GM21619 (cell line): ENCODE measurements at regions not wholly inside any gene's neighbourhood (a gene's known extent, or its start where the extent isn't known, plus 50 kb on each side); places are given as distances from the start of the nearest gene placed in this dataset.

Experiments used
- ATAC-seq: cut with Tn5 transposase; IDR thresholded peaks from one replicate; pipeline ENCODE4 v1.9.1; 2021; ENCODE audit not compliant: unreplicated experiment

DNA sequence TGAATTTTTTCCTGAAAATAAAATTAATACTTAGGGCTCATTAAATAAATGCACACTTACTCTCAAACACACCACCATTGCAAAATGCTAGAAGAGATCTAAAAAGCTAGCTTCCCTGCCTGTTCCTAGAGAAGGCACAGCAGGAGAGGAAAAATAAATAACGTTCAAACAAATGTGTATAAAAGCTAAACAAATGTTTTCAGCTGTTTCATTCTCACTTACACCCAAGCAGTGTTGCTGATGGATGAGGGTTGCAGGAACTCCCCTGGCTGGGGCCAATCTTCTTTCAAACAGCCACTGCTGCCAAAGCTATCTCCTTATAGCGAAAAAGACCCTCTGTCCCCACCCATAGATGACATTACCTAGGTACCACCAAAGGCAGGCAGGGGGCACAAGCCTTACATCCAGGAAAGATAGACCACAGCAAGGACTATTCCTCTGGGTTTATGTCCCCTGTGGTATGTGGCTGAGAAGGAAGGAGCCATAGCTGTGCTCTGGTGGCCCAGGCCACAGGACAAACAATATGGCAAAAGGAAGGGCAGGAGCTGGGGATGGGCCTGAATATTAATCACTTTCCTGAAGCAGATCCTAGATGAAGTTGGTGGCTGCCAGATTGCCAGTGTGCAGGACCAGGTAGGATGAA lies 214.6 kb downstream of the TTC32 start:
- no peak for ATAC-seq

DNA sequence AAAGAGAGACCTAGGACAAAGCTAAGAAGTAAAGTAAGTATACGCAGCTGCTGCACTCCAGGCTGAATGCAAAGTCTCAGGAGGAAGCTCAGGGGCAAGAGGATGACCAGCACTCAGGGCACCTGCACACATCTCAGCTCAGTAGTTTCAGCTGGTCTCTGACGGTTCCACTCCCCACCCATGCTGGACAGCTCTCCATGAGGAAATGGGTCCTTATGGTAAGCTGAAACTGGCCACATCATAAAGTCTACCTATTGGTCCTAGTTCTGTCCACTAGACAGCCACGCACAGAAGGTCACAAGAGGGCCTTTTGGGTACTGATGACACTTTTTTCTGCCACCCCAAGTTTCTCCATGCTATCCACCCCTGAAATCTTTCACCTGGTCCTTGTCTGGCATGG lies 215.3 kb downstream of the TTC32 start:
- ATAC-seq: no peak

DNA sequence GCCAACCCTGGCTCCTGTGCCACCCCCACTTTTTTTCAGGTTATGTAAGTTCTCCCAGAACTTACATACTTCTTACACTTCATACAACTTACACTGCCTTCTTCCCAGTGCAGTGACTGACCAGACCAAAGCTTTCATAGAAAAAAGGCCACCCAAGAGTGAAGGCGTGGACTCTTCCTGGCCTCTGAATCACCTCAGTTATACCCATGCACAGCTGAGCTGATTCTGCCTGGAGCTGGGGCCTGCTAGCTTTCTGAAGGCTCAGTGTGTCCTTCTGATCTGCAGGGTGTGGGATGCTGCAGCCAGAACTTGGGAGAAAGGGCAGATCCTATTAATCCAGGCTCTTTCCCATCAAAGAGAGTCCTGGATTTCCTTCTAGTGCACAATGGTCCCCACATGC lies 216.1 kb downstream of the TTC32 start:
- no peak for ATAC-seq

DNA sequence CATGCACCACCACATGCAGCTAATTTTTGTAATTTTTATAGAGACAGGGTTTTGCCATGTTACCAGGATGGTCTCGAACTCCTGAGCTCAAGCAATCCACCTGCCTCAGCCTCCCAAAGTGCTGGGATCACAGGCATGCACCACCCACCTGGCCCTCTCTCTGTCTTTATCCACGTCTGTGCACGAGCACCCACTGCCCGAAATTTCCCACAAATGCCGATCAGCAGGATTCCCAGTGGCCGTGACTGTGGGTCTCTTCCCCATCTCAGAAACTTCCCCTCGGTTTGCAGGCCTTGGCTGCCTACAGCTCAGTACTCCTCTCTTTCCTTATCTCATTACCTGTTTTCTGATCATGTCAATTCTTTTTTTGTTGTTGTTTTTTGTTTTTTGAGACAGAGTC lies 217.3 kb downstream of the TTC32 start:
- ATAC-seq: no peak

DNA sequence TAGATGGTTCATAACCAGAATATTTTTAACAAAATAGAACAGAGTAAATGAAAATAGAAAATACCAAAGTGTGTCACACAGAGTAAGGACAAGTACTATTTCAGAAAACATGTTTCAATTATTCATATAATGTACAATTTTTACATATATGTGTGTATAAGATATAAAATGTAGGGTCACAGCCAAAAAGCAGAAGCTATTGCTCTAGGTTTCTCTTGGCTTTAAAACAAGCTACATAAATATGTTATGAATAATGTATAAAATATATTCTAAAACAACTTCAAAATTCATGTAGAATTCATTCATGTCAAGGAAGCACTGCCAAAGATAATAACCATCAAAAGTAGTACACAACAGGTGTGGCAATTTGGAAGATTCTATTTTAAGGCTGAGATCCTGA lies 218.2 kb downstream of the TTC32 start:
- no peak for ATAC-seq

DNA sequence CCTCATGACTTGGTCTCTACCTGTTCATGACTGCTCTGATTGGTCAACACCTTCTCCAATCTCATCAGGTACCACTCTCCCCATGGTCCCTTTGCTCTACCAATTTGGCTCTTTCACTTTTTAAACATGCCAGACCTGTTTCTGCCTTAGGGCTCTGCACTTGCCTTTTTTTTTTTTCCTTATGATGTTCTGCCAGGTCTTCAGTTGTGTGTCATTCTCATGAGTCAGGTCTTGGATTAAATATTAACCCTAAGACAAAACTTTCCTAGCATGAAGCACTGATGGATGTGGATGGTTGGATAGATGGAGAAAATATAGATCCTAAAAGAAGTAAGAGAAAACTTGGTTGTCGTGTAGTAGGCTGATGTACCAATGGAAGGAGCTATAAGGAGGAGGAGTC lies 219.3 kb downstream of the TTC32 start:
- ATAC-seq: no peak

DNA sequence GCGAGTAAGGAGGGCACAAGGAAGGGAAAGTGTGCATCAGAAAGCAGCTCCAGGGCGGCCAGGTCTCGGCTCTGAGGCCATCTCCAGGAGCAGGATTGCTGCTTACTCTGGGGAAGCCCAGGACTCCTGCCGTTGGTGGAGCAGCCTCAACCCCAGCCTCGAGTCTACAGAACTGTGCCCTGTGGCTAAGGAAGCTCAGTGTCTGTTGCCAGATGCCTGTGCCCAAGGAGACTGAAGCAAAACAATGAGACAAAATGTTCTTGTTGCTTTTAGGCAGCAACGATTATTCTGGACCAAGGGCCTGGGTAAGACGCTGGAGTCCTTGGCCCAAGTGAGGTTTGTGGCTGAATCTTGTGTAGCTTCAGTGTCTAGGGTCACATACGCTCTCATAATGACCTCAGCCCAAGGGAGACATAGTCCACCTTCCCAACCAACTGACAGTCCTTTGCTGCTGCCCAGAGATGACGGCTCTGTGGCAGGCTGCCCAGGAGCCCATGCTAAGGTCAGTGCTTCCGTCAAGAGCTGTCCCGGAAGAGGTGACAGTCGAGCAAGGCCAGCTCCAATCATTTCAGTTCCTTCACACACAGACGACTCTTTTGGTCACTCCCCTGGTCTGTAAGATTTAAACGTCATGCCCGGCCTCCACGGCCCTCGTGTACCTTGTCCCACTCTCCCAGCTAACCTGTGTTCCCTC lies 223.8 kb downstream of the TTC32 start:
- no peak for ATAC-seq

DNA sequence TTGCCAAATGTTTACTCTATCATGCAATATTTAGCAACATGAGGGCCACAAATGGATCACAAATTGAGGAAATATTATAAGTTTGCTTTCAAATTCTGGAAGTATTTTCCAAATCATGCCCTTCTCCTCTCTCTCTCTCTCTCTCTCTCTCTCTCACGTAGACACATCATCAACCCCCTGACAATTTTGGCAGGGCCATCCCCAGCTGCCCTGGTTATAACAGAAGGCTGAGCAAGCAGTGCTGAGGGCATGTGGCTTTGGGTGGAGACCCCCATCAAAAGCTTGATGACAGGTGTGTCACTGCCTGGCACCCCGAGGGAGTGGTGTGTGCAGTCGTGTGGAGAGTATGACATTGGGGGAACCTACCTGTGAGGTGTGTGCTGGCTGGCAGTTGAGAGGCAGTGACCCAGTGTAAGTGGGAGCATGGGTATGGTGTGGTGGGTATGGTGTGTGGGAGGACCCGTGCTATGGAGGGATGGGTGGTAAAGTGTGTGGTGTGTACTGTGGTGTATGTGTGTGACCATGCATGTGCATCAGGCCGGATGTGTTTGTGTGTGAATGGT lies 224.5 kb downstream of the TTC32 start:
- no peak for ATAC-seq

DNA sequence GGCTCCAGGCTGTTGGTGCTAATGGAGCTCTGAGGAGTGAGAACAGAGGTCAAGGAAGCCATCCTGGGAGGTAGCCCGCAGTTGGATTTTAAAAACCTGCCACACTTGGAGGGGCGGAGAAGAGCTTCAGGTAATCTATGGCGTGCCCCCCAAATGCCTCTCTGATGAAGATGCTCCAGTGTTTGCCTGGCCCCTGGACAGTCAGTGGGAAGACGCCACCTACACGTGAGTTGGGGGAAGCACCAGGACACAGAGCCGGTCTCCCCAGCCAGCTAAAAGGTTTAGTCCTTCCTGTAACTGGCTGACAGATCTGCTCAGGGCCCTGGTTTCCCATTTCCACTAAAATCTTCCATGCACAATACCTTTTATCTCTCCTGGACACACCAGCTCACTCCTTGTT lies 225.0 kb downstream of the TTC32 start:
- no peak for ATAC-seq

DNA sequence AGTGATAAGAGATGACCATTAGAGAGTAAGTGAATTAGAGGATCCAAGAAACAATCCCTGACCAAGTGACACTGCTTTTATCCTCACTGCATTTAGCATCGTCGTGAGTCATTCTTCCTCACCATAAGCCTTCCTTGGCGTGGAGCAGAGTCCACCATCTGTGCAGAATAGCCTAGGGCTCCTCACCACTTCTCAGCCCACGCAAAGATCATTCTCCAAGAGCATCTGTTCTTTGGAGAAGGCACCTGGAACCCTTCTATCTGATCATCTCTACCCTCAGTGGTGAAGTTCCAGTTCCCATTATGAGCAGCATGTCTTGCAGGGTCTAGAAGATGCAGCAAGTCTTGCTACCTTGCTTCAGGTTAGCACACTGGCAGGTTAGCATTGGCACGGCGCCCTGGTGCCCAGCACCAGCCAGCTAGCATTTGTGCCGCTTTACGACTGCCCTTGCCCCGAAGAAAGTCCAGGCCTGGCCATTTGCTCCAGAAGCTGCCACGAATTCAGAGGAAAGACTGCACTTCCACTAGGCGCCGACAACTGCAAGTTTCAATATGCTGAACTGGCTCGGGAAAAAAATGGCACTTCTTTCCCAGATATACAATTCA lies 225.8 kb downstream of the TTC32 start:
- ATAC-seq: no peak

DNA sequence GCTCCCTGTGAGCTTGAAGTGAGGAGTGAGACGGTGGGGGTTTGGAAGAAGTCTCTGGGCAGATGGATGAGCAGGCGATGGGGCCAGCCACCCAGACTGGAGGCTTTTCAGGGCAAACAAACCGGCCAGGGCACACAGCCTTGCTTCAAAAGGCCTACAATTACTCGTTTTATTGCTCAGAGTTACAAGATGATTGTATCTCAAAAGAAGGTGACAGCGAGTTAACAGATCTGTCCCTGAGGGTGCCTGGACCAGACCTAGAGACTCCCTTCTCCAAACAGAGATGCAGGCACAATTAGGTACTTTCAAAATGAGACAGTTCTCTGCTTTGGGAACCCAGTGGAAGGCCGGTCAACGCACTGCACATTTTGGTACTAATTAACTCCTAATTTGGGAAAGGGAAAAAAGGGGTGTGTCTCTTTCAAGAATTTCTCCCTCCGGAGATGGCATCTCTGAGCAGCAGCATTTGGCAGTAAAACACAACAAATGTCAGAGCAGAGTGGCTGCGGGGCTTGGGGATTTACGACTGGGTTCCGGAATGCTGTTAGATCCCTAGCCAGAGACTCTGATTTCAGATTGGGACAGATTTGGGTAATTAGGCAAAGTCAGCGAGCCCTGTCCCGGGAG lies 226.7 kb downstream of the TTC32 start:
- no peak for ATAC-seq

DNA sequence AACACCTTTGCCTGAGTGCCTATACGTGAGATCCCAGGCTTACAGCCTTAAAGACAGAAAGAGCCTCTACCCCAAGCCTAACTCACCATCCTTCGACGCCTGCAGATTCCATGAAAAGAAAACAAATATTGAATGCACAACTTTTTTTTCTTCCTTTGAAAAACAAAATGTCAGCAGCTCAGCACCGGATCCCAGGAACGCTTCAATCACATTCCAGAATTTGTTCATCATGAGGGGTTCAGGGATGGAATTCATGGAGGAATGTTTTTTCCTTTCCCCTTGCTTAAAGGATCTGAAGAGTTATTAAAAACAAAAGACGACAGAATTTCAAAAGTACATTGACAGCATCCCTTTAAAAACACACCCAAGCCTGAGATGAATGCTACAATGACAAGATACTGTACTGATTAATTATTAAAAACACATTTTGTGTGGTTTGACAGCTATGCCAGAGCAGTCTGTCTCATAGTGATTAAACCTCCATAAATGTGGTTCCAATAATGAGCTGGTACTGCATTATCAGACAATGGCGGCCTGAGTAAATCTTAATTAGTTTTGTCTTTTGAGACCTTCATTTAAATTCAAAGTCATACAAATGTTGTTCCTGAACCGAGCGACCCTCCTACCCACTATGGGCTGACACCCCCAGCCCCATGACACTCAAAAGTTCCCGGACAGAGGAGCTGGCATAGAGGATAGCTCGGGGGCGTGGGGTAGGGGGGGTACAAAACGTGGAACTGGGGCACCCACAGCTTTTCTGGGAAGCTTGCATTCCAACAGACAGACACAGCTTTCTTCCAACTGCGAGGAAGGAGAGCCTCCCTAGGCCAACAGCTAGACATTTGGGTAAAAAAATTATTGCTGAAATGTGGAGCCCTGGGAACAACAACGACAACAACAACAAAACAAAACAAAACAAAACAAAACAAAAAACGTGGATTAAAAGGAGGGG lies 227.5 kb downstream of the TTC32 start:
- ATAC-seq: no peak

DNA sequence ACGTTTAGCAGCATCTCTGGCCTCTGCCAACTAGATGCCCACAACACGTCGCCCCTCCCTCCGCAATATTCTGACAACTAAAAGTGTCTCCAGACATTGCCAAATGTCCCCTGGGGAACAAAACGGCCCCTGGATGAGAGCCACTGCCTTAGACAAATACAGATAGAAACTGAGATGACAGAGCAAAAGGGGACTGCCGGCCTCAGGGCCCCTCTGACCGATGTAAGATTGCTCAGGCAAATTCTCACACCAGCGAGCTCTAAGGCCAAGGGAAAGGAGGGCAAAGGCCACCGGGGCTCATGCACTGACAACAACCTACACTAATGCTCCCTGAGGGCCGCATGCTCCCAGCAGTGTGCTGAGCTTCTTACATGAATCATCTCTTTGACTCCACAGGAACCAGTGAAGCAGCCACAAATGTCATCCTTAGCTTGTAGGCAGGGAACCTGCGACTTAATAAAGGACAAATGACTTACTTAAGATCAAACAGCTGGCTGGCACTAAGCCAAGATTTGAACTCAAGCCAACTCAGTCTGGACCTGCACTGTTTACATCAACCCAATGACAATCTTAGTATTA lies 228.5 kb downstream of the TTC32 start:
- ATAC-seq: no peak

DNA sequence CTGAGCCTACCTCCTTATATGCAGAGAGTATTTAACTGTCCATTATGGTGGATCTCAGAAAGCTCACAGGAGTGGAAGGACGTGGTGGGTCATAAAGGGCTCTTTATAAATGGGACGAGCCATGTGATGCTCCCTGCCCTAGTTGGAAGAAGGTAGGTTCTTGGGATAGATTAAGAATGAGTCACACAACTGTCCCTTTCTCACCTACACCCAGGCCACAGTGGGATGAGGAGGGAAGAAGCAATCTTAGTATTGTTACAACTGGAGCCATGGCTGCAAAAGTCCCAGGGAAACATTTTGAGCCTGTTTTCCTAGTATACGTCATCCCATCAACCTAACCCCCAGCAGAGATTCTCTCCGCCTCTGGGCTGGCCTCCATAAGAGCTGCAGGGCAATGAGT lies 229.9 kb downstream of the TTC32 start:
- ATAC-seq: no peak

DNA sequence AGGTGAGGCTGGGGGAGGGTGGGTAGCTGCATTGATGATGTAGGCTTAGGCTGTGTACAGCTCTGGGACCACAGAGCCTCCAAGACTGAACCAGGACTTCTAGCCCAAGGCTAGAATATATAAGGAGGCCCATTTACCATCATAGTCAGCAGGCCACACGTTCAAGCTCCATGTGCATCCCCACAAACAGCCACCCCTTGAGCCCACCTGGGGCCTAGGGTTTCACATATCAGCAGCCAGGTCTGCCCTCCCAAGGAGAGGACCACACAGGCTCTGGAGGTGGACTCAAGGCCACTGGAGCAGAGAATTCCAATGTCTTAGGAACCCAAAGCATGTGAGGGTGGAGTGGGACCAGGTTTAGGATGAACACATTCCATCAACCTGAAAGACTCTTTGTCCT lies 230.5 kb downstream of the TTC32 start:
- ATAC-seq: no peak

DNA sequence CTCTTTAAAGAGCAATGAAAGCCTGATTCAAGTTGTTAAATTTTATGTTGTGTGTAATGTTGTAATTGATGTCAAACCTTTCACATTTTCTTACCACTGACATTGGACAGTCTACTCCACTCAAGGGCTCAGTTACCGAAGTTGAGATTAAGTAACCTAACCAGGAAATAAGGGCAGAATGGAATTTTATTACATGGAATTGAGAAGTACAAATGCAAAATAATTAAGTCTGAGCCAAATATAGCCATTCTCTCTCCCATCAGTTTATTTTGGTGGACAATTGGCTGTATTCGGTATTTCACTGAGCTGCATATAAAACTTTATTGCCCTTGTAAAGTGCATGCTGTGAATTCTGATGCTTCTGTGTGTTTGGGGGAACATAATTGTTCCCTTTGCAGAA lies 231.5 kb downstream of the TTC32 start:
- ATAC-seq: no peak

DNA sequence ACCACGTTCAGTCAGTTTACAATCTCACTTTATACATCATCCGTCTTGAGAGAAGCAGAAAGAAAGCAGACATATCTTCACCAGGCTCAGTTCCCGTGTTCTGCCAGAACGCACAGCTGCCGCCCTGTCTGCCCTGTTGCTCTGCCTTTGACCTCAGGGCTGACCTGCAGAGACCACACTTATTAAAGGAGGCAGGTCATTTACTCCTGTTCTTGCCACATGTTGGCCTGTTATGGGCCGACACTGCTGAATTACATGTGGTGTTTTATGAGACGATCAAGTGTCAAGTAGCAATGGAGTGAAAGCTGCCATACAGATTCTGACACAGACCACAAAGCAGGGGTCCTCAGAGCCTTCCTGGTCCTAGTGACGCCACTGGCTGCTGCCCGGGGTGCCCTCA lies 232.2 kb downstream of the TTC32 start:
- no peak for ATAC-seq

DNA sequence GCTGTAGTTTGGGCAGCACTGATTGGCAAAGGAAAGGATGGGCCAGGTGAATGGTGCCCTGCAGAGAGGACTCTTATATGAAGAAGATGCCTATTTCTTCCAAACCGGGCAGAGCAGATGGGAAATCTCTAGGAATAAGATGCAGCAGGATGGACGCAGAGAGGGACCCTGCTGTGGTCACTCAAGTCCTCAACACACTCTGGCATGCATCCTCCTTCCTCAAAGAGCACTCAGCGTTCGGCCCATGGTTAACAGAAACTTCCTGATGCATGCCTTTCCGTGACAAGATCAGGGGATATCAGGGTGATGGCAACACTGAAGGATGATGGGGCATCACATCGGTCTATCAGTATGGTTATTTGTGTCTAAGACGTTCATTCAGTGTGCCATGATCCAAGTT lies 232.7 kb downstream of the TTC32 start:
- no peak for ATAC-seq

DNA sequence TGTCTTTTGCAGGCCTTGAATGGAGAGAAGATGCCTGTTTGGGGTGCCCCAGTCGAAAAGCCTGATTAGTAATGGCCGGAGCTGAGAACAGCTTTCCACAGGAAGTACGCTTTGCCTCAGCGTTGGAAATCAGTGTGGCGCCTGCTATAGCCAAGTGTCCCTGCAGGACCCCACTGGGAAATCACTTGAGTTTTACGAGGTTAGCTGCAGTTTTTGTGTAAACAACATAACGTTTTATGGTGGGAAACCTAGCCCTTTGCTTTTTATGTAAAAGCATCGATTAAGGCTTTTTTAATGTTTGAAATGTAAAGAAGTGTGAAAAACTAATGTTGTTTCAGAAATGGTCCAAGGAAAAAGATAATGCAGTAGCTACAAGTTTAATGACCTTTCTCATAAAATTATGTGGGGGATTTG lies 234.2 kb downstream of the TTC32 start:
- no peak for ATAC-seq

DNA sequence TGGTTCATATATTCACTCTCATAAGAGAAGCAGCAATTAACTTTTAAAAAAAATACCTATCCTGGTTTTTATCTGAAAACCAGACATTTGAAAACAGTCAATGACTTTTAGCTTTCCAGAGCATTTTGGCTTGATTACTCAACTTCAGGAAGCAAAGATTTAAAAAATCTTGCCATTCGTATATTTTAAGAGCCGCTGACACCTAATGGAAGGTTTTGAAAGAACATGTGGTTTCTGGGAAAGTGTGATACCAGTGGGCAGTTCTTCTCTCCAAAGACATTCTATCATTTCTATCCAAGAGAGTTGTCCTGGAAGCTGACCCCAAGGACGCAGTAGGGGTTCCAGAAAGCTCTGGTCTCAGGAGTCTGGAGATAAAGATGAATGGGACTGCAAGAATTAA lies 234.7 kb downstream of the TTC32 start:
- no peak for ATAC-seq
